ENCODE measurements at regions not wholly inside any gene's neighbourhood (a gene's known extent, or its start where the extent isn't known, plus 50 kb on each side); places are given as distances from the start of the nearest gene placed in this dataset.

DNA sequence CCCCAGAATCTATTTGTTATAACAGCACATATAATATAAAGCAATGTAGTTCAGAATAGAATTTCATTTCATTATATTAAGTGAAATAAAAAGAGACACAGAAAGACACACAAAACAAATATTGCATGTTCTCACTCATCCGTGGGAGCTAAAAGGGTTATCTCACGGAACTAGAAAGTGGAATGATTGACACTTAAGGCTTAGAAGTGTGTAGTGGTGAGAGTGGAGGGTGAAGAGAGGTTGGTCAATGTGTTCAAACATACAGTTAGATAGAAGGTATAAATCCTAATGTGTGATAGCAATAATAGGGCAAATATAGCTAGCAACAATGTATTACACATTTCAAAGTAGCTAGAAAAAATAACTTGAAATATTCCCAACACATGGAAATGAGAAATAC is 1001.7 kb upstream of the TMPRSS15 start:
- Histone ChIP-seq H4K20me1 (replicated peaks; ENCODE audit: control insufficient read depth, extremely low read depth, insufficient read depth, low read length) (no peaks in the 10 kb centered on the region), H3K27me3 (ENCODE audit: control insufficient read depth in 2 of 2, insufficient read depth in 2 of 2, low read length in 2 of 2) (no peaks in the 10 kb centered on the region), H3K36me3 (ENCODE audit: control insufficient read depth in 2 of 2, extremely low read depth in 1 of 2, insufficient read depth in 2 of 2, low read length in 2 of 2) (no peaks in the 10 kb centered on the region), H3K4me3 (replicated peaks in 1 of 3; ENCODE audit: insufficient read depth in 1 of 3, low read depth in 1 of 3, low read length in 3 of 3) (no peak overlapping the region), H3K9ac (replicated peaks; ENCODE audit: extremely low read depth, insufficient read depth, low read length) (no peak overlapping the region), H3K9me1 (replicated peaks; ENCODE audit: control insufficient read depth, extremely low read depth, insufficient read depth, low read length) (no peaks in the 10 kb centered on the region), H2AFZ (ENCODE audit: low read depth, low read length) (no peak overlapping the region), H3K79me2 (ENCODE audit: control insufficient read depth, insufficient read depth, low read length) (no peaks in the 10 kb centered on the region), H3K4me1 (ENCODE audit: control insufficient read depth, extremely low read depth, insufficient read depth, low read length) (no peaks in the 10 kb centered on the region), H3K4me2 (ENCODE audit: insufficient read depth, low read length) (no peak overlapping the region), H3K9me3 (replicated peaks; ENCODE audit: control insufficient read depth, insufficient read depth, low read length) (no peaks in the 10 kb centered on the region), H3K27ac (ENCODE audit: insufficient read depth, low read depth, low read length) (no peak overlapping the region)
- FAIRE-seq: no peak
- intact Hi-C loops (cut with micrococcal nuclease): no loop called here
- POLR2A ChIA-PET: no interaction called here
- dilution Hi-C loops (cut with MboI; ENCODE audit: extremely low pct_ligation_motif_present, low sequenced_read_pairs): no loop called here
- TF ChIP-seq MYC (IDR thresholded peaks at IDR 0.05; ENCODE audit: low read depth, low read length) (no peak), POLR2AphosphoS5 (IDR thresholded peaks at IDR 0.05; ENCODE audit: insufficient read depth, low read depth, low read length) (no peak), FOS (IDR thresholded peaks at IDR 0.05; ENCODE audit: borderline replicate concordance, insufficient read depth, low read length) (no peak), EZH2 (IDR thresholded peaks at IDR 0.05; ENCODE audit: borderline replicate concordance, low read depth, low read length, severe bottlenecking) (no peak), GATA2 (IDR thresholded peaks at IDR 0.05; ENCODE audit: insufficient read depth, insufficient read length, low read depth, low read length) (no peak), JUN (IDR thresholded peaks at IDR 0.05; ENCODE audit: borderline replicate concordance, insufficient read depth, insufficient read length, low read depth) (no peak), POLR2A (IDR thresholded peaks at IDR 0.05; ENCODE audit: low read depth, low read length) (no peak)
- TF ChIP-seq, protein P1, sequence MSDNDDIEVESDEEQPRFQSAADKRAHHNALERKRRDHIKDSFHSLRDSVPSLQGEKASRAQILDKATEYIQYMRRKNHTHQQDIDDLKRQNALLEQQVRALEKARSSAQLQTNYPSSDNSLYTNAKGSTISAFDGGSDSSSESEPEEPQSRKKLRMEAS (IDR thresholded peaks at IDR 0.05; ENCODE audit: insufficient read depth, insufficient read length): no peak
- TF ChIP-seq, protein P2, sequence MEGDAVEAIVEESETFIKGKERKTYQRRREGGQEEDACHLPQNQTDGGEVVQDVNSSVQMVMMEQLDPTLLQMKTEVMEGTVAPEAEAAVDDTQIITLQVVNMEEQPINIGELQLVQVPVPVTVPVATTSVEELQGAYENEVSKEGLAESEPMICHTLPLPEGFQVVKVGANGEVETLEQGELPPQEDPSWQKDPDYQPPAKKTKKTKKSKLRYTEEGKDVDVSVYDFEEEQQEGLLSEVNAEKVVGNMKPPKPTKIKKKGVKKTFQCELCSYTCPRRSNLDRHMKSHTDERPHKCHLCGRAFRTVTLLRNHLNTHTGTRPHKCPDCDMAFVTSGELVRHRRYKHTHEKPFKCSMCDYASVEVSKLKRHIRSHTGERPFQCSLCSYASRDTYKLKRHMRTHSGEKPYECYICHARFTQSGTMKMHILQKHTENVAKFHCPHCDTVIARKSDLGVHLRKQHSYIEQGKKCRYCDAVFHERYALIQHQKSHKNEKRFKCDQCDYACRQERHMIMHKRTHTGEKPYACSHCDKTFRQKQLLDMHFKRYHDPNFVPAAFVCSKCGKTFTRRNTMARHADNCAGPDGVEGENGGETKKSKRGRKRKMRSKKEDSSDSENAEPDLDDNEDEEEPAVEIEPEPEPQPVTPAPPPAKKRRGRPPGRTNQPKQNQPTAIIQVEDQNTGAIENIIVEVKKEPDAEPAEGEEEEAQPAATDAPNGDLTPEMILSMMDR (IDR thresholded peaks at IDR 0.05; ENCODE audit: extremely low read depth in 1 of 2, insufficient read depth in 1 of 2, low read depth in 1 of 2, low read length in 2 of 2): no peak
- no peak for DNase-seq (ENCODE audit: low read depth, low spot score)
- no TSS peak for BruUV-seq (replicated peaks)
- CTCF ChIA-PET: no interaction called here

Measured in endothelial cell of umbilical vein (primary cell).